VCaP (cell line): ENCODE measurements at regions not wholly inside any gene's neighbourhood (a gene's known extent, or its start where the extent isn't known, plus 50 kb on each side); places are given as distances from the start of the nearest gene placed in this dataset.

Source experiments
- H3K27ac ChIP-seq: fragments of 450-650 bp; 2 replicates; pipeline ENCODE4 v1.5.1; 2017
- TF ChIP-seq, protein P1 (sequence below): fragments of 450-650 bp; conservative IDR thresholded peaks from 2 replicates; pipeline ENCODE4 v1.5.1; 2017; ENCODE audit warnings: mild to moderate bottlenecking, moderate library complexity

DNA sequence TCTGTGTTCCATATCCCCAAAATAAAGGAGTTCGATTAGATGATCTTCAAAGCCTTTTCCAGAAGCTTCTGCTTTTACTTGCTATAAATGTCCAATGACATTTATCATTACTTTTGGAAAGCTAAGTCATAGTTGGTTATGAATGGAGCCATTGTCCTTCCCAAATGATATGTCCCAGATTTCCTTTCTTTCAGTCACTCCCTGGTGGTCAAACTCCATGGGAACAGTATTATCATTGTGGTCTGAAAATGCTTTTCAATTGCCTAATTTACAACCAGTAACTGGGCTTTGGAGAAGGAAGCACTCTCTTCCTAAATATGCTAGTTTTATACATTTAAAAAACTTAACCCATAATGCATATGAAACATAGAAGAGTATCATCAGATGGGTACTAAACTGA, 571.5 kb upstream of the AMOT start:
- H3K27ac ChIP-seq = no peak overlapping the region
- TF ChIP-seq, protein P1, sequence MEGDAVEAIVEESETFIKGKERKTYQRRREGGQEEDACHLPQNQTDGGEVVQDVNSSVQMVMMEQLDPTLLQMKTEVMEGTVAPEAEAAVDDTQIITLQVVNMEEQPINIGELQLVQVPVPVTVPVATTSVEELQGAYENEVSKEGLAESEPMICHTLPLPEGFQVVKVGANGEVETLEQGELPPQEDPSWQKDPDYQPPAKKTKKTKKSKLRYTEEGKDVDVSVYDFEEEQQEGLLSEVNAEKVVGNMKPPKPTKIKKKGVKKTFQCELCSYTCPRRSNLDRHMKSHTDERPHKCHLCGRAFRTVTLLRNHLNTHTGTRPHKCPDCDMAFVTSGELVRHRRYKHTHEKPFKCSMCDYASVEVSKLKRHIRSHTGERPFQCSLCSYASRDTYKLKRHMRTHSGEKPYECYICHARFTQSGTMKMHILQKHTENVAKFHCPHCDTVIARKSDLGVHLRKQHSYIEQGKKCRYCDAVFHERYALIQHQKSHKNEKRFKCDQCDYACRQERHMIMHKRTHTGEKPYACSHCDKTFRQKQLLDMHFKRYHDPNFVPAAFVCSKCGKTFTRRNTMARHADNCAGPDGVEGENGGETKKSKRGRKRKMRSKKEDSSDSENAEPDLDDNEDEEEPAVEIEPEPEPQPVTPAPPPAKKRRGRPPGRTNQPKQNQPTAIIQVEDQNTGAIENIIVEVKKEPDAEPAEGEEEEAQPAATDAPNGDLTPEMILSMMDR = no peak

DNA sequence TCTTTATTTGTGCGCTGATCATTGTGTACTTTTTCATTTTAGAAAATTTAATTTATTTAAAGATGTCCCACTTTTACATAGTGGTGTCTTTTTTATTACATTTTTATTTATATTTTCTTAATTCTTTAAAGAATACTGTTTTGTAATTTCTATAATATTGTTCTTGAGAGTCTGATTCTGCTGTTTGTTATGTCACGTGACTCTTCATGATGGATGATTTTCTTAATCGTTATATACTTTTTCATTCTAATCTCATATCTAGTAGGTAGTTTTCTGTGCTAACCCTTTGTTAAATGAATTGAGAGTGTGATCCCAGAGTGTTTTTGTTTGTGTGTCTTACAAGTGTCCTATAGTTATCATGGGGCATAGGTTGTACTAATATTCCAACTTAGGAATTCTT, 568.2 kb upstream of the AMOT start:
- TF ChIP-seq, protein P1 = no peak
- H3K27ac ChIP-seq = no peak overlapping the region

DNA sequence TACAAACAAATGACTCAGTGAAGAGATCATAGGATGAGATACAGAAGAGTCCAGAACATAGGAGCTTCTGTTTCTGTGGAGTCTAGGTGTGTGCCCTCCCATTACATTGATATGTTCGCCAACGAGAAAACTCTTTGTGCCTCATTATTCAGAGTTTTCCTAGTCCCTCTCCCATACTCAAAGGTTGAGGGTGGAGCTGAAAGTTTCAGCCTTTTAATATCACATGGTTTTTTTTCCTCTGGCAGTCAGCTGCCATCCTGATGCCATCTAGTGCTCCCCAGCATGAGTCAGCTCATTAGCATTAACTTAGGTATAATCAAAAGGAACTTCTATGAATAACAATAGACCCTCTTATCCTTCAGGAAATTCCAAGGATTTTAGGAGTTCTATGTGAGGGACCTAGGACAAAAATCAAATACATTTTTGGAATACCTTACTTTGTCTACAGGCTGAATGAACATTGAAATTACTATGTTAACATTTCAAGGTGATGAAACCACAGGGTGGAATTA, 559.6 kb upstream of the AMOT start:
- H3K27ac ChIP-seq = no peak overlapping the region
- TF ChIP-seq, protein P1 = no peak

DNA sequence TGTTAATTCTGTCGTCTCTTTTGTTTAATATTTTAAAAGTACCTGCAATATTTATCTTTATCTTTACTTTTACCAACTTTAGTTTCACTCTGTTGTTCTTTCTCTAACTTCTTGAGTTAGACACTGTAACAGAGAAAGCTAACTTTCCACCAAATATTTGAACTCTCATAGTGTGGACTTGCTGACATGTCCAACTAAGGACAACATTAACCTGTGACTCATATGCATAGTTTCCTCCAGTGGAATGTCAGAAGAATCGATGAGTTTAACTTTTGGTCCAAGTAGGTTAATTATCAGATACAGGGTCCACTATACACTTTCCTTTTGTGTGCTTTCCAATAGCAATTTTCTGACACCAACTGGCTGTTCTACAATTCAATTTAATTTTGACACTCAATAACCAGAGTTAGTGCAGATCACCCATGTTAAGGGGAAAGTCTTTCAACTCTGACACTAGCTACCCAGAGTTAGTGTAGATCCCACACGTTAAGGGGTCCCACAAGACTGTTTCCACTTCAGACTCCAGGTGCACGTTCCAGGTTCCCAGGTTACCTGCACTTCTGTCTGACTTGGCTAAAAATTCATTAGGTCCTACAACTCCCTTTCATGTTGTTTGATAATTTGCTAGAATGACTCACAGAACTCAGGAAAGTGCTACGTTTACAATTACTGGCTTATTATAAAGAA, 559.0 kb upstream of the AMOT start:
- TF ChIP-seq, protein P1 = no peak
- H3K27ac ChIP-seq = no peak overlapping the region

DNA sequence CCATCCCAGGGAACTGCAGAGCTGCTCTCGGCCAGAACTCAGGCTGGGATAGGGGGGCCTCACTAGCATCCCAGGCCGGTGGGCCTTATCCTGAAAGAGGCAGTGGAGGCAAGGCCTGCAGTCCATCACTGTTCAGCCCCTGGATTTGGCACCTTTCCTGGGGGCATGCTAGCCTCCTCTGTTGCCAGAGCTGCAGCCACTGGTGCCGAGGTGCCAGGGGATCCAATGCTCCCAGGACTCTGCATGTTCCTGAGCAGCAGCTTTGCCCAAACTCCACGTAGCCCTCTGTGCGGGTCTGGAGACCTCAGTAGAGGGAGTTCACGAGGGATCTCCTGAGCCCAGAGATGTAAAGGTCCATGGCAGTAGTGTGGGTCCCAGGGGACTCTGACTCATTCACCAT, 551.7 kb upstream of the AMOT start:
- TF ChIP-seq, protein P1 = no peak
- H3K27ac ChIP-seq = no peak overlapping the region

DNA sequence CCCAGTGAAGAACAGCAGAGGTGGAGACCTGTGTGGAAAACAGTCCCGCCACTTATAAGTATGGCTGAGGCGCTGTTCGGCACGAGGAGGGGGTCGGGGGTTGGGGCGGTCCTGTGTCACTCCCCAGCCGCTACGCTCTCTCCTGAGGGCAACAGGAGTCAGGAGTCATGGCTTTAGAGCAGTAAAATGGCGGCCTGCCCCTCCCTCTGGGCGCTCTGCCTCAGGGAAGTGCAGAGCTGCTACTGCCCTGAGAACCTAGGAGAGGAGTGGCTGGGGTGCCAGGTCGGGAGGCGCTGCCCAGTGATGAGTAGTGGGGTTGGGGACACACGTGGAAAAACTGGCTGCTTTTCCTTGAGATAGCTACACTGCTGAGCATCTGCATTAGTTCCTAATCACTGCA, 551.2 kb upstream of the AMOT start:
- H3K27ac ChIP-seq = no peak overlapping the region
- TF ChIP-seq, protein P1 = no peak

DNA sequence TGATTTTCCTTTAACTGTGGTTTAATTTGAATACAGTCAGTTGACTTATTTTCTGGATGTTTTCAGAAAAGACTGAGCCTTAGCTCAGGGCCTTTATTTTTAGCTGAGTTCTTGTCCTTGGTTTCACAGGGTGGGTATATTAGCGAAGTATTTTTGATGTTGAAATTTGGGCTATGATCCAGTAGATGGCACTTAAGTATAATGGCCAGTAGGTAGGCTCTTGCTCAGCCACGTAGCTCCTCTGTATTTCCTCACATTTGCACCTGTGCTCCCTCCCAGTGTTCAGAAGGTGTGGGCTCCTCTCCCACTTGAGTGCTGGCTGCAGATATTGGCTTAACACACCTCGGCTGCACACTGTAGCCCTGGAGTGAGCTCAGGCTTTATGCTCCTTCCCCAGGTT, 549.9 kb upstream of the AMOT start:
- no peak overlapping the region for H3K27ac ChIP-seq
- TF ChIP-seq, protein P1 = no peak
